Right cardiac atrium (tissue), 2 donors: ENCODE measurements at regions not wholly inside any gene's neighbourhood (a gene's known extent, or its start where the extent isn't known, plus 50 kb on each side); places are given as distances from the start of the nearest gene placed in this dataset.

ENCODE experiments used
- microRNA-seq, 2 donors: library from miRNA; unstranded; fragments of <30 nt; microRNA quantifications; one replicate each; pipeline ENCODE4 v1.2.0, GENCODE V29; 2020 to 2021
- donor health status: DM: no; HTN: yes; CAD: no.
- donor health status: DM: no; HTN: no; CAD: no.

Small RNAs in the stretch of these regions (microRNA-seq; reads per million reads assigned to microRNA genes)
- 0 reads per million in 2 donors for gene MIR4675
